Central memory CD8-positive, alpha-beta T cell (primary cell): ENCODE measurements at regions not wholly inside any gene's neighbourhood (a gene's known extent, or its start where the extent isn't known, plus 50 kb on each side); places are given as distances from the start of the nearest gene placed in this dataset.

Experiments
- ATAC-seq: fragments of 150-1000 bp; cut with Tn5 transposase; replicated peaks from 2 replicates; pipeline ENCODE4 v1.10.0; 2022; ENCODE audit warnings: mild to moderate bottlenecking, moderate FRiP score, moderate number of reproducible peaks; ENCODE audit not compliant: poor library complexity, severe bottlenecking; ENCODE audit errors: extremely low read depth
- DNase-seq, 2 donors: peaks; one replicate each; pipeline ENCODE4 v3.0.0; 2021; ENCODE audit warnings: low spot score in 2 of 2
- H3K27ac Mint-ChIP-seq: one replicate; pipeline ENCODE4 v1.8.0; 2022; ENCODE audit warnings: low read depth, mild to moderate bottlenecking, moderate library complexity, mixed read lengths
- H3K27me3 Mint-ChIP-seq: one replicate; pipeline ENCODE4 v1.8.0; 2022; ENCODE audit warnings: mixed read lengths
- H3K36me3 Mint-ChIP-seq: one replicate; pipeline ENCODE4 v1.8.0; 2022; ENCODE audit warnings: mild to moderate bottlenecking, moderate library complexity, mixed read lengths; ENCODE audit not compliant: insufficient read depth
- H3K4me1 Mint-ChIP-seq: one replicate; pipeline ENCODE4 v1.8.0; 2022; ENCODE audit warnings: mixed read lengths
- H3K4me3 Mint-ChIP-seq: one replicate; pipeline ENCODE4 v1.8.0; 2022; ENCODE audit warnings: mild to moderate bottlenecking, moderate library complexity, mixed read lengths
- H3K9me3 Mint-ChIP-seq: one replicate; pipeline ENCODE4 v1.8.0; 2022; ENCODE audit warnings: mixed read lengths

GRCh38 chr11:79671401-79671800, 230.6 kb upstream of the TENM4 start:
- H3K36me3 Mint-ChIP-seq, result no peaks in the 10 kb centered on the region
- no peak overlapping the region for H3K27ac Mint-ChIP-seq
- no peaks in the 10 kb centered on the region for H3K27me3 Mint-ChIP-seq
- no peak for ATAC-seq
- no peak for DNase-seq
- H3K4me1 Mint-ChIP-seq, result no peaks in the 10 kb centered on the region
- H3K4me3 Mint-ChIP-seq, result no peak overlapping the region
- peaks cover 15% of the 10 kb centered on the region for H3K9me3 Mint-ChIP-seq

GRCh38 chr11:79670882-79671281, 230.1 kb upstream of the TENM4 start:
- H3K27me3 Mint-ChIP-seq, result no peaks in the 10 kb centered on the region
- H3K9me3 Mint-ChIP-seq, result peaks cover 10% of the 10 kb centered on the region
- H3K4me1 Mint-ChIP-seq, result no peaks in the 10 kb centered on the region
- no peak for DNase-seq
- no peak overlapping the region for H3K4me3 Mint-ChIP-seq
- H3K36me3 Mint-ChIP-seq, result no peaks in the 10 kb centered on the region
- H3K27ac Mint-ChIP-seq, result no peak overlapping the region
- no peak for ATAC-seq

- Mint-ChIP-seq H3K27me3 (no peaks in the 10 kb centered on the region), H3K36me3 (no peaks in the 10 kb centered on the region), H3K27ac (no peak overlapping the region), H3K4me1 (no peaks in the 10 kb centered on the region), H3K4me3 (no peak overlapping the region), H3K9me3 (peaks cover 11% of the 10 kb centered on the region)
- DNase-seq (no peak), ATAC-seq (no peak)
Measured at GRCh38 chr11:79668575-79668974, 227.7 kb upstream of the TENM4 start.

- Mint-ChIP-seq H3K27ac (no peak overlapping the region), H3K36me3 (no peaks in the 10 kb centered on the region), H3K9me3 (peaks cover 14% of the 10 kb centered on the region), H3K4me1 (no peaks in the 10 kb centered on the region), H3K27me3 (no peaks in the 10 kb centered on the region), H3K4me3 (no peak overlapping the region)
- ATAC-seq (no peak), DNase-seq (no peak)
Measured at GRCh38 chr11:79667380-79667779, 226.6 kb upstream of the TENM4 start.

- peaks cover 15% of the 10 kb centered on the region for H3K9me3 Mint-ChIP-seq
- no peak overlapping the region for H3K27ac Mint-ChIP-seq
- H3K36me3 Mint-ChIP-seq, result no peaks in the 10 kb centered on the region
- no peak for ATAC-seq
- no peak for DNase-seq
- H3K27me3 Mint-ChIP-seq, result no peaks in the 10 kb centered on the region
- no peak overlapping the region for H3K4me3 Mint-ChIP-seq
- H3K4me1 Mint-ChIP-seq, result no peaks in the 10 kb centered on the region
Measured at GRCh38 chr11:79663017-79663416, 222.2 kb upstream of the TENM4 start.

- ATAC-seq, result no peak
- Mint-ChIP-seq H3K36me3 (no peaks in the 10 kb centered on the region), H3K9me3 (peaks cover 20% of the 10 kb centered on the region), H3K27me3 (no peaks in the 10 kb centered on the region), H3K27ac (no peak overlapping the region), H3K4me1 (no peaks in the 10 kb centered on the region), H3K4me3 (no peak overlapping the region)
- DNase-seq, result no peak
Measured at GRCh38 chr11:79661373-79661772, 220.5 kb upstream of the TENM4 start.

GRCh38 chr11:79648766-79649520, 208.1 kb upstream of the TENM4 start:
- no peaks in the 10 kb centered on the region for H3K4me1 Mint-ChIP-seq
- ATAC-seq, result no peak
- DNase-seq, result no peak
- H3K9me3 Mint-ChIP-seq, result peaks cover 29% of the 10 kb centered on the region
- no peak overlapping the region for H3K4me3 Mint-ChIP-seq
- H3K27me3 Mint-ChIP-seq, result no peaks in the 10 kb centered on the region
- H3K36me3 Mint-ChIP-seq, result peaks cover 1% of the 10 kb centered on the region
- H3K27ac Mint-ChIP-seq, result no peak overlapping the region

- Mint-ChIP-seq H3K4me1 (no peaks in the 10 kb centered on the region), H3K4me3 (no peak overlapping the region), H3K9me3 (peaks cover 2% of the 10 kb centered on the region), H3K27me3 (no peaks in the 10 kb centered on the region), H3K36me3 (no peaks in the 10 kb centered on the region), H3K27ac (no peak overlapping the region)
- no peak for ATAC-seq
- DNase-seq, result no peak
Measured at GRCh38 chr11:79637219-79637618, 196.4 kb upstream of the TENM4 start.

GRCh38 chr11:79634905-79635304, 194.1 kb upstream of the TENM4 start:
- Mint-ChIP-seq H3K36me3 (no peaks in the 10 kb centered on the region), H3K9me3 (peaks cover 6% of the 10 kb centered on the region), H3K27me3 (no peaks in the 10 kb centered on the region), H3K4me1 (no peaks in the 10 kb centered on the region), H3K4me3 (no peak overlapping the region), H3K27ac (no peak overlapping the region)
- ATAC-seq (no peak), DNase-seq (no peak)

- no peaks in the 10 kb centered on the region for H3K4me1 Mint-ChIP-seq
- no peaks in the 10 kb centered on the region for H3K27me3 Mint-ChIP-seq
- no peak for DNase-seq
- H3K36me3 Mint-ChIP-seq, result no peaks in the 10 kb centered on the region
- peaks cover 6% of the 10 kb centered on the region for H3K9me3 Mint-ChIP-seq
- no peak overlapping the region for H3K27ac Mint-ChIP-seq
- no peak for ATAC-seq
- H3K4me3 Mint-ChIP-seq, result no peak overlapping the region
Measured at GRCh38 chr11:79627281-79627680, 186.5 kb upstream of the TENM4 start.

- no peak overlapping the region for H3K27ac Mint-ChIP-seq
- H3K4me1 Mint-ChIP-seq, result no peaks in the 10 kb centered on the region
- no peak for DNase-seq
- H3K27me3 Mint-ChIP-seq, result no peaks in the 10 kb centered on the region
- H3K36me3 Mint-ChIP-seq, result no peaks in the 10 kb centered on the region
- H3K4me3 Mint-ChIP-seq, result no peak overlapping the region
- peaks cover 4% of the 10 kb centered on the region for H3K9me3 Mint-ChIP-seq
- ATAC-seq, result no peak
Measured at GRCh38 chr11:79626135-79627075, 185.6 kb upstream of the TENM4 start.

GRCh38 chr11:79623375-79623774, 182.5 kb upstream of the TENM4 start:
- no peaks in the 10 kb centered on the region for H3K4me1 Mint-ChIP-seq
- no peak overlapping the region for H3K4me3 Mint-ChIP-seq
- H3K36me3 Mint-ChIP-seq, result peaks cover 1% of the 10 kb centered on the region
- no peak overlapping the region for H3K27ac Mint-ChIP-seq
- no peaks in the 10 kb centered on the region for H3K27me3 Mint-ChIP-seq
- DNase-seq, result no peak
- ATAC-seq, result no peak
- peaks cover 17% of the 10 kb centered on the region for H3K9me3 Mint-ChIP-seq

- H3K4me1 Mint-ChIP-seq, result no peaks in the 10 kb centered on the region
- no peak overlapping the region for H3K4me3 Mint-ChIP-seq
- H3K36me3 Mint-ChIP-seq, result peaks cover 1% of the 10 kb centered on the region
- peaks cover 31% of the 10 kb centered on the region for H3K9me3 Mint-ChIP-seq
- ATAC-seq (no peak), DNase-seq (no peak)
- H3K27me3 Mint-ChIP-seq, result no peaks in the 10 kb centered on the region
- no peak overlapping the region for H3K27ac Mint-ChIP-seq
Measured at GRCh38 chr11:79617561-79617960, 176.7 kb upstream of the TENM4 start.
